HG02678 (cell line): ENCODE measurements at regions not wholly inside any gene's neighbourhood (a gene's known extent, or its start where the extent isn't known, plus 50 kb on each side); places are given as distances from the start of the nearest gene placed in this dataset.

ENCODE experiments used
- ATAC-seq: cut with Tn5 transposase; IDR thresholded peaks from one replicate; pipeline ENCODE4 v1.9.1; 2021; ENCODE audit warnings: mild to moderate bottlenecking, moderate library complexity; ENCODE audit not compliant: unreplicated experiment

GRCh38 chr6:169902604-169903003 is 151.2 kb downstream of the ERMARD start:
- no peak for ATAC-seq

DNA sequence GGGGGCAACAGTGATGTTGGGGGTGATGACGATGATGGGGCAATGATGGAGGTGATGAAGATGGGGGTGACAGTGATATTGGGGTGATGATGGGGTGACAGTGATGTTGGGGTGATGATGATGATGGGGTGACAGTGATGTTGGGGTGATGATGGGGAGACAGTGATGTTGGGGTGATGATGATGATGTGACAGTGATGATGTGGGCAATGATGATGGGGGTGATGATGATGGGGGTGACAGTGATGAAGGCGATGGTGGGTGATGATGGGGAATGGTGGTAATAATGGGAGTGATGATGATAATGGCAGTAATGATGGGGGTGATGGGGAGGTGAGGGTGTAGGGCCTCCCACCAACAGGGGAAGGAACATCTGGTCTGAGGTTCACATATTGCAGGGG is 150.6 kb downstream of the ERMARD start:
- no peak for ATAC-seq

DNA sequence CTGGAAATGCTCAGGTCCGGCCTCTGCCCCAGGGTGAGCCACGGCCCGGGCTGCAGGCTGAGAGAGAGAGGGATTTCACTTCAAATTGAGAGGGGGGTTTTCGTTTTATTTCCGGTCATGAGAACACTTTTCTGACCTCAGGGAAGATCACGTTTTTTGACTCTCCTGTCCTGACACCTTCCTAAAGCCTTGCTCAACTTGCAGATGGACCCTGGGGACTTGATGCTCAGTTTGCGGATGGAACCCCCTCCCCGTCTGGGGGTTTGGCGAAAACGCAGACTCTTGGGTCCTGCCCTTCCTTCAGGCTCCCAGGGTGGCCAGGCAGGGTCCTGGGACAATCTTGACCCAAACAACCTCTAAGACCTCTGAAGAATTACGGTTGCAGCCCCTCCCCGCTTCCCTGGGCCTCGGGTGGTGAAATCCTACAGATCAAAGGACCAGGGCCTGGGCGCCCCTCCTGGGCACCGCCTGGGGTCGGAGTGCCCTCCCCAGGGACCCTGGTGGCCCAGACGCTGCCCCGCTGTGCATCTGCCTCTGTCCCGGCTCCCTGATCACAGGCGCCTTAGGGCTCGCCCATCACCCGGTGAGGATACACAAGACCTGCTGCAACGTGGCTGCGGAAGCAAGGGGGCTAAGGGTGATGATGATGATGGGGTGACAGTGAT is 148.2 kb downstream of the ERMARD start:
- no peak for ATAC-seq

GRCh38 chr6:169898788-169899480 is 147.5 kb downstream of the ERMARD start:
- ATAC-seq, result no peak

GRCh38 chr6:169897601-169898358 is 146.4 kb downstream of the ERMARD start:
- ATAC-seq, result no peak

DNA sequence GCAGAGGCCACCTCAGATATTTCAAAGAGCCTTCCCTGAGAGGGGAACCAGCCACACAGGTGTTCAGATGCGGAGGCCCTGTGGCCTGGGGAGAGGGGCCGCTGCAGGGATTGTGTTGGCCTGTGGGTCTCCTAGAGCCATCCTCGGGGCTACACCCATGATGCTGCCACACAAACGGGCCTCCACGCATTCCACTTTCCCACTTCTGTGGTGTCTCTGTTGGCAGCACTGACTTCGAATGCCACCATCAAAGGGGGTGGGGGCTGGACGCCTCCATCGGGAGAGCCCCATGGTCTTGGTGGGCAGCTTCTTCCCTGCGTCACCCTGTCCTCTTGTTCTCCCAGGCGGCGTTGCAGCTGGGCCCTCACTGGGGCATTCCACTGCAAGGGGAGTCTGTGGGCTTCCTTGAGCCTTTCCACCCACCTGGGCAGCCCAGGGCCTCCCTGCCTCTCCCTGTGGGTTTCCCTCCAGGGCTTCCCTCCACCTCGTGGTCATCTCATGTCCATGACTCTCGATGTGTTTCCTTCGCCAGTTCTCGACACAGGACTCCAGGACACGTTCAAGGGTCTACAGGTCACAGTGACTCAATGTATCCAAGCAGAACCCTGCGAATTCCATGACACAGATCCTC is 145.5 kb downstream of the ERMARD start:
- ATAC-seq, result no peak

GRCh38 chr6:169895926-169896761 is 144.7 kb downstream of the ERMARD start:
- no peak for ATAC-seq

DNA sequence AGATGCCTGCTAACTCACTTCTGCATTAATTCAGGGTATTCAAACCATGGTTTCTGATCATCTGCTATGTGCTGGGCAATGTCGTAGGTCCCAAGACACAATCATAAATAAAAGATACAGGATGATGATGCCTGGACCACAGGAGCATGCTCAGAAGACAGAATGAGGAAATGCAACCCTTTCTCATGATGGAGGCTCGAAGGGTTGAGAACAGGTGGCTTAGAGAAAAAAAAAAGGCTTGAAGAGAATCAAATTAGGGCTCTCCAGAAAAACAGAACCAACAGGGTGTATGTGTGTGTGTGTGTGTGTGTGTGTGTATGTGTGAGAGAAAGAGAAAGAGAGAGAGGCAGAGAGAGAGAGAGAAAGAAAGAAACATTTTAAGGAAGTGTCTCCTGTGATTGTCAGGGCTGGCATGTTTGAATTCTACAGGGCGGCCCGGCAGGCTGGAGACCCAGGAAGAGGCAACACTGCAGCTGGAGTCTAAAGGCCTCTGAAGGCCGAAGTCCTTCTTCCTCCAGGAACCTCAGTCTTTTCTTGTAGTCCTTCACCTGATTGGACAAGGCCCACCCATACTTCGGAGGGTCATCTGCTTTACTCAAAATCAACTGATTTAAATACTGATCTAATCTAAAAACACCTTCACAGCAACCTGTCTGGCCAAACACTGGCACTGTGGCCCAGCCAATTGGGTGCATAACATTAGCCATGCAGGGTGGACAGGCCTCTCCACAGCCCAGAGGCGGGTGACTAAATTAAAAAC is 143.8 kb downstream of the ERMARD start:
- no peak for ATAC-seq

GRCh38 chr6:169894377-169894960 is 143.0 kb downstream of the ERMARD start:
- no peak for ATAC-seq

GRCh38 chr6:169893624-169894023 is 142.2 kb downstream of the ERMARD start:
- no peak for ATAC-seq

GRCh38 chr6:169891846-169892245 is 140.4 kb downstream of the ERMARD start:
- ATAC-seq, result no peak

DNA sequence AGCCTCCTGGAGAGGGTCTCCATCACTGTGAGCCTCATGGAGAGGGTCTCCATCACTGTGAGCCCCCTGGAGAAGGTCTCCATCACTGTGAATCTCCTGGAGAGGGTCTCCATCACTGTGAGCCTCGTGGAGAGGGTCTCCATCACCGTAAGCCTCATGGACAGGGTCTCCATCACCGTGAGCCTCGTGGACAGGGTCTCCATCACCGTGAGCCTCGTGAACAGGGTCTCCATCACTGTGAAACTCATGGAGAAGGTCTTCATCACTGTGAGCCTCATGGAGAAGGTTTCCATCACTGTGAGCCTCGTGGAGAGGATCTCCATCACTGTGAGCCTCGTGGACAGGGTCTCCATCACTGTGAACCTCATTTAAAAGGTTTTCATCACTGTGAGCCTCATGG is 140.0 kb downstream of the ERMARD start:
- no peak for ATAC-seq

DNA sequence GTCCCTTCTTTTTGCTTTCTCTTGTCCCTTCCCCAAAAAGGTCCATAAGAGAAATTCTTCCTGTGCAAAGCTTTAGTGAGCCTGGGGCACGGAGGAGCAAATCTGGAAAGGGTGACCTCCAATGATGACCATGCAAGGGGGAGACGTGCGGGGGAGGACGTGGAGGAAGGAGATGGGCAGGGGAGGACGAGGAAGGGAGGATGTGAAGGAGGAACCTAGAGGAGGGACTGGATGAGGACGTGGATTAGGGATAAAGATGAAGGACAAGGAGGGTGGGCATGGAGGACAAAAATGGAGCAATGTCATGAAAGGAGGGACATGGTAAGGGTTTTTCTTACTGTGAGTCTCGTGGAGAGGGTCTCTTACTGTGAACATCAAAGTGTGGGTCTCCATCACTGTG is 139.5 kb downstream of the ERMARD start:
- no peak for ATAC-seq

DNA sequence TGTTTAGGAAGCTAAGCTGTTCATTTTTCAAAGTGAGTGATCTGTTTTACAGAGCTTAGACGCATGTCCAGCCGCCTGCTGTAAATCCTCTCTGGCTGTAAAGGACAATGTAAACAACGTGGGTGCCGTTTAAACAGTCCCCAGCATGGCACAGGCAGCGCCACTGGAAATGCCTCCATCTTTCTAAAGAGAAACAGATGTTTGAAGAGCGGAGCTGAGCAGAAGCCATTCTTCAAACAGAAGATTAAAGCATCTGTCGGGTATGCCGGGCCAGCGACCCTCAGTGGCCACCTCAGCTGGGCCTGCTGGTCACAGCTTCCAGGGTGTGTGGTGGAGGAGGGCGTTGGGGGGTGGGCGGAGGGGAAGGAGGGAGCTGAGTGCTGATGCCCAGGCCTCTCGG is 138.6 kb downstream of the ERMARD start:
- ATAC-seq, result no peak

GRCh38 chr6:169887529-169888140 is 136.2 kb downstream of the ERMARD start:
- no peak for ATAC-seq

GRCh38 chr6:169886631-169887227 is 135.3 kb downstream of the ERMARD start:
- ATAC-seq, result no peak

- no peak for ATAC-seq
Measured at GRCh38 chr6:169885831-169886230, 134.4 kb downstream of the ERMARD start.

DNA sequence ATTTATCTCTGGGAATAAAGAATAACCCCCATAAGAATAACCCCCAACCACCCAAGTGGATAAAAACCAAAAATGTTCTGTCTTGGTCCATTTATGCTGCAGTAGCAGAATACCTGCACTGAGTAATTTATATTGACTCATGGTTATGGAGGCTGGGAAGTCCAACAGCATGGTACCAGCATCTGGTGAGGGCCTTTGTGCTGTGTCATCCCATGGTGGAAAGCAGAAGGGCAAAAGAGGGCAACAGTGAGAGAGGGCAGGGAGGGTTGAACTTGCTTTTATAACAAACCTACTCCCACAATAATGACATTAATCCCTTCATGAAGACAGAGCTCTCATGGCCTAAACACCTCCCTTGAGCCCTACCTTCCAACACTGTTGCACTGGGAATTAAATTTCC is 133.7 kb downstream of the ERMARD start:
- ATAC-seq, result no peak

DNA sequence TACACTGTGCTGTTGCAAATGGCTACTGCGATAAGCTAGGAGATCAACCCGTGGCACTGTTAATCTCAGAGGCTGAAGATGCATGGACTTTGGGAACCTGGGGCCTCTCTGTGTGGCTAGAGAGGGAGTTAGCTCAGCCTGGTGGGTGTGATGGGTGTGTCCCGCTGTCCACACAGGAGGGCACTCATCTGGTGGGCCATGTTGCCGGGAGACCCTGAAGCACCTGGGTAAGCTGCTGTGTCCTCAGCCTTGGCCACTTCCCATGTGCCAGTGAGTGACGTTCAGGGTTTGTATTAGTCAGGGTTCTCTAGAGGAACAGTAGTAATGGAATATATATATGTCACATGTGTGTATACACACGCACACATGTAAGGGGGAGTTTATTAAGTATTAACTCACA is 132.7 kb downstream of the ERMARD start:
- no peak for ATAC-seq
